HFF-Myc (cell line): ENCODE measurements at regions not wholly inside any gene's neighbourhood (a gene's known extent, or its start where the extent isn't known, plus 50 kb on each side); places are given as distances from the start of the nearest gene placed in this dataset.

ENCODE experiments used
- DNase-seq: peaks from one replicate; pipeline ENCODE4 v3.0.0-alpha.2; 2011; ENCODE audit warnings: low read depth; ENCODE audit errors: extremely low read depth
- H3K4me3 ChIP-seq: replicated peaks from 2 replicates; pipeline ENCODE4 v1.5.1; 2011; ENCODE audit warnings: low read depth, mild to moderate bottlenecking, control low read depth, low read length
- TF ChIP-seq, protein P1 (sequence below): IDR thresholded peaks from 2 replicates; pipeline ENCODE4 v1.5.1; 2012; ENCODE audit warnings: mild to moderate bottlenecking, low read depth, low read length, control low read depth; ENCODE audit errors: missing control alignments

DNA sequence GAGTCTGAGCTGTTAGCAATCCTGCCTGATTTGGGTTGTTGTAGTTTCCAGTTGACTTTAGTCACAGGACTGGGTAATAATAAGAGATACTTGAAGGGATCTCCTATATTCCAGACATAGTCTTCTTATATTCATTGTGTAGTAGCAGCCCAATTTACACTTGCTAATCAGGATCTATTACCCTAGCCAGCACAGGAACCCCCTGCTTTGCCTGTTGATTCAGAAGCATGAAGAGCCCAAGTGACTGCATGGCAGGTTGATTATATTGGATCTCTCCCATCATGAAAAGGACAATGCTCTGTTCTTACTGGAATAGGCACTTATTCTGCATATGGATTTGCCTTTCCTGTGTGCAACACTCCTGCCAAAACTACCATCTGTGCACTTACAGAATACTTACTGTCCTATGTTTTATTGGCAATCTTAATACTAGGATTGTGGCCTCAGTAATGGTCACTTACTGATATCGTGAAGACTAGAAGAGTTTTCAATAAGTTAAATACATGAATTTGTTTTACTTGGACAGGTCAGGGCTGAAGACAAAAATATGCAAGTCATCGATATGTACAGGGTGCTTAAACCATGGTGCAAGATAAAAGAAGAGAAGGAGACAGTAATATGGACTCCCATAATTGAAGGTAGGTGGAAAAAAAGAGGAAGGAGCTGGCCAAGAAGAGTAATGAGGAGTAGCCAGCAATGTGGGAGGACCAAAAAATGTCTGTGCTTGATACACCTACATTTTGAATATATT, 304.1 kb downstream of the MCTP2 start:
- TF ChIP-seq, protein P1, sequence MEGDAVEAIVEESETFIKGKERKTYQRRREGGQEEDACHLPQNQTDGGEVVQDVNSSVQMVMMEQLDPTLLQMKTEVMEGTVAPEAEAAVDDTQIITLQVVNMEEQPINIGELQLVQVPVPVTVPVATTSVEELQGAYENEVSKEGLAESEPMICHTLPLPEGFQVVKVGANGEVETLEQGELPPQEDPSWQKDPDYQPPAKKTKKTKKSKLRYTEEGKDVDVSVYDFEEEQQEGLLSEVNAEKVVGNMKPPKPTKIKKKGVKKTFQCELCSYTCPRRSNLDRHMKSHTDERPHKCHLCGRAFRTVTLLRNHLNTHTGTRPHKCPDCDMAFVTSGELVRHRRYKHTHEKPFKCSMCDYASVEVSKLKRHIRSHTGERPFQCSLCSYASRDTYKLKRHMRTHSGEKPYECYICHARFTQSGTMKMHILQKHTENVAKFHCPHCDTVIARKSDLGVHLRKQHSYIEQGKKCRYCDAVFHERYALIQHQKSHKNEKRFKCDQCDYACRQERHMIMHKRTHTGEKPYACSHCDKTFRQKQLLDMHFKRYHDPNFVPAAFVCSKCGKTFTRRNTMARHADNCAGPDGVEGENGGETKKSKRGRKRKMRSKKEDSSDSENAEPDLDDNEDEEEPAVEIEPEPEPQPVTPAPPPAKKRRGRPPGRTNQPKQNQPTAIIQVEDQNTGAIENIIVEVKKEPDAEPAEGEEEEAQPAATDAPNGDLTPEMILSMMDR, result no peak
- no peak overlapping the region for H3K4me3 ChIP-seq
- no peak for DNase-seq

DNA sequence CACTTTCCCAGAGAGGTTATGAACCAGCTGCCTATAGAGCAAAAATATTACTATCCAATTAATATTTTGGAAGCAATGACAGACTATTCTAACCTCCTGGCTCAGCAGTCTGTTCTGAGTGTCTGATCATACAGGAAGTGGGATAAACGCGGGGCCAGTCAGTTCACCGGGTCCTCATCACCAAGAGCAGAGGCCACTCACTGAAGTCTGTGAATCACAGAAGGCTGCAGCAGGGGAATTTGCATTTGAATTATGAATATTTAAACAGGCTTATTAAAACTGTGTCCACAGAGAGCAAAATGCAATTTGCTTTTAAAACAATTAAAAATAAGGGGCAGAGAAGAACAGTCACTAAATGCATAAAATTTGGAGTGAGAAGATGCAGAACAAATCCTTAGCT, 305.2 kb downstream of the MCTP2 start:
- H3K4me3 ChIP-seq, result no peak overlapping the region
- DNase-seq, result no peak
- TF ChIP-seq, protein P1, result no peak

DNA sequence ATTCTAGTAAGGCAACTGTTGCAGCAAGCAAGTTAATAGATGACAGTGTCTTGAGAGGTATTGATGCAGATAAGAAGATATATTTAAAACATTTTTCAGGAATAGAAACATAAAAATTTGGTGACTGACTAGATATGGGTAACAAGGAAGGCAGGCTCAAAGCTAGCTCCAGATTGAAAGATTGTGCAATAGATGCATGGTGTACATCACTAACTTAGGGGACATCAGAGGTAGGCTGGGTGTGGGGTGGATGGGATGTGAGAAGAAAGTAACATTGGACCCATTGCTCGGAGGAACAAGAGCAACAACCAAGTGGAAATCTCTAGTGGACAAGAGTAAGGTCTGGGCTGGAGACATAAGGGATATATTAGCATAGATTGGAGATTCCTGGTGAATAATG, 306.9 kb downstream of the MCTP2 start:
- no peak overlapping the region for H3K4me3 ChIP-seq
- DNase-seq, result no peak
- TF ChIP-seq, protein P1, result no peak

DNA sequence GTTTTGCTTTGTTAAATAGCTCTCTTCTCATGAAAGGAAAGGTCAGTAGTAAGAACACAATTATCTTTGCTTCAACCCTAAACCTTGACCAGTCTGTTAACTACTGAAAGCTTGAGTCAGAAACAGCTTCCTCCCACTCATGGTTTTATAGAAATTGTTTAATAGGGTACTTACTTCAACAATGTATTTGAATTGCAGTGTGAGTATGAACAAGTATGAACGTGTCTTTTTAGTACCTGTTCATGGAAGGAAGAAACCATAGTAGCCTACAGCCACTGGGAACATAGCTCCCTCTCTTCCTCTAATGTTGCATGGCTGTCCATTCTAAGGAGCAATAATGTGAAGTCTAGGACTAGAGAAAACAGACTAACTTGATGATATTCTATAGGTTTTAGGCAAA, 311.0 kb downstream of the MCTP2 start:
- TF ChIP-seq, protein P1, result no peak
- H3K4me3 ChIP-seq, result no peak overlapping the region
- DNase-seq, result no peak

DNA sequence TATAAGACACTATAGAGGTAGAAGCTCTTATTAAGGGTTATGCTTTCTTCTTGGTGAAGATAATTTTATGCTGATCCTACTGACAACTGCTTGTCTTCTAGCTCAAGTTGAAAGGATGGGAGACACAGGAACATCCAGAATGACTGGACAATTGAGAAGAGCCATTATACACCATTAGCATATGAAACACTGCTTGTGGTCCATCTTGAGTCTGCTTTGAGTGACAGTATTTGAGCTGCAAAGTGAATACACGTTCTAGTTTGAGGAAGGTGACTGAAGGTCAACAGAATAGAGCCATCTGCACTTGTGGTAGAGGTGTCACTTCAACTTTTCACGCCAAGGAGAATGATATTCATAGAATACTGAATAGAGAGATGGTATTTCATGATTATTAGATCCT, 315.4 kb downstream of the MCTP2 start:
- TF ChIP-seq, protein P1, result no peak
- DNase-seq, result no peak
- H3K4me3 ChIP-seq, result no peak overlapping the region

DNA sequence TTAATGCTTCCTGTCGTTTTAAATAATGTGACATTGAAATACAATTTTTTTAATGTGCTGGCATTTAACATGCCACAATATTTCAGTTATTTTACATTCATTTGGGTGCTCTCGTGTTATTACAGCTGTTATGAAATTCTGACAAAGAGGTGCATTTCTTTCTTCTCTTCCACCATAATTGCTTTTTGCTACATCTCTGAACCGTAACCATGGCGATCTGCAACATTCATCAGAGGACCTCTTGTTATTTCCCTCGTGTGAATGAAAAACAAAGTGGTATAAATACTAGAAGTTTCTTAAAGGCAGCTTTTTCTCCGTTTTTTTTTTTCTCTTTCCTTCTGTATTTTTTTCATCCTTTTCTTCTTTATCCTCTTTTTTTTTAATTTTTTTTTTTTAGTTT, 316.4 kb downstream of the MCTP2 start:
- TF ChIP-seq, protein P1, result no peak
- H3K4me3 ChIP-seq, result no peak overlapping the region

More for the DNA sequence above, 316.4 kb downstream of the MCTP2 start:
- no peak for DNase-seq
